CD14-positive monocyte (primary cell): ENCODE measurements at regions not wholly inside any gene's neighbourhood (a gene's known extent, or its start where the extent isn't known, plus 50 kb on each side); places are given as distances from the start of the nearest gene placed in this dataset.

Experiments
- DNase-seq, 3 donors: peaks; one replicate each; pipeline ENCODE4 v3.0.0-alpha.2; 2011 to 2022
- H2AFZ ChIP-seq: 2 replicates; pipeline ENCODE4 v1.6.0; 2012; ENCODE audit warnings: mild to moderate bottlenecking, low read depth, low read length, inconsistent platforms; ENCODE audit not compliant: insufficient read depth, poor library complexity, severe bottlenecking
- H3K27ac ChIP-seq, 2 donors: 1 replicate in 1 of 2; 2 replicates in 1 of 2; pipeline ENCODE4 v1.5.1; 2012 to 2013; ENCODE audit warnings: low read length in 2 of 2, control low read depth in 1 of 2, inconsistent platforms in 1 of 2, low read depth in 1 of 2, mild to moderate bottlenecking in 1 of 2
- H3K27me3 ChIP-seq, 2 donors: one replicate each; pipeline versions ENCODE4 v1.6.0 to v1.6.1; 2011 to 2013; ENCODE audit warnings: low read length in 2 of 2; ENCODE audit not compliant: control insufficient read depth in 2 of 2, insufficient read depth in 2 of 2
- H3K36me3 ChIP-seq, 2 donors: replicated peaks in 1 of 2; 1 replicate in 1 of 2; 2 replicates in 1 of 2; pipeline versions ENCODE4 v1.5.1 to v1.6.1; 2012 to 2013; ENCODE audit warnings: low read length in 2 of 2, control low read depth in 1 of 2, inconsistent platforms in 1 of 2, mild to moderate bottlenecking in 1 of 2; ENCODE audit not compliant: insufficient read depth in 2 of 2, control insufficient read depth in 1 of 2
- H3K4me1 ChIP-seq, 2 donors: 1 replicate in 1 of 2; 2 replicates in 1 of 2; pipeline versions ENCODE4 v1.5.1 to v1.6.1; 2012 to 2013; ENCODE audit warnings: low read length in 2 of 2, control low read depth in 1 of 2, inconsistent platforms in 1 of 2, mild to moderate bottlenecking in 1 of 2, moderate library complexity in 1 of 2; ENCODE audit not compliant: insufficient read depth in 2 of 2, control insufficient read depth in 1 of 2
- H3K4me2 ChIP-seq: replicated peaks from 2 replicates; pipeline ENCODE3; 2012; ENCODE audit warnings: low read length, moderate library complexity, mild to moderate bottlenecking; ENCODE audit not compliant: poor library complexity, severe bottlenecking; ENCODE audit errors: extremely low read depth
- H3K4me3 ChIP-seq, 3 experiments: fragments of 200-600 bp in 1 of 3; sonication (generic) in 1 of 3; replicated peaks in 1 of 3; 1 replicate in 2 of 3; 2 replicates in 1 of 3; pipeline ENCODE4 v1.5.1; 2011 to 2013; ENCODE audit warnings: low read length in 3 of 3, mild to moderate bottlenecking in 3 of 3, control low read depth in 2 of 3, low read depth in 2 of 3, inconsistent platforms in 1 of 3, moderate library complexity in 1 of 3
- H3K79me2 ChIP-seq: 2 replicates; pipeline ENCODE4 v1.6.0; 2012; ENCODE audit warnings: mild to moderate bottlenecking, control low read depth, inconsistent platforms, low read length, moderate library complexity; ENCODE audit not compliant: insufficient read depth
- H3K9ac ChIP-seq: 2 replicates; pipeline ENCODE4 v1.6.0; 2017; ENCODE audit warnings: low read length, mild to moderate bottlenecking; ENCODE audit not compliant: insufficient read depth, poor library complexity, severe bottlenecking
- H3K9me3 ChIP-seq, 2 donors: replicated peaks in 1 of 2; 1 replicate in 1 of 2; 2 replicates in 1 of 2; pipeline versions ENCODE4 v1.5.1 to v1.6.1; 2012 to 2013; ENCODE audit warnings: low read length in 2 of 2, control low read depth in 1 of 2; ENCODE audit not compliant: control insufficient read depth in 1 of 2, insufficient read depth in 1 of 2
- H4K20me1 ChIP-seq: 2 replicates; pipeline ENCODE4 v1.6.0; 2012; ENCODE audit warnings: mild to moderate bottlenecking, low read length, control low read depth, moderate library complexity; ENCODE audit not compliant: insufficient read depth
- H3K27ac Mint-ChIP-seq, 7 donors: one replicate each; pipeline ENCODE4 v1.8.0; 2020; ENCODE audit warnings: mild to moderate bottlenecking in 7 of 7, mixed read lengths in 7 of 7, moderate library complexity in 6 of 7, inconsistent platforms in 2 of 7
- H3K27me3 Mint-ChIP-seq, 3 donors: one replicate each; pipeline ENCODE4 v1.8.0; 2021 to 2022; ENCODE audit warnings: low read depth in 3 of 3, mild to moderate bottlenecking in 3 of 3, mixed read lengths in 3 of 3, moderate library complexity in 3 of 3, inconsistent platforms in 1 of 3
- H3K36me3 Mint-ChIP-seq, 2 donors: one replicate each; pipeline ENCODE4 v1.8.0; 2020; ENCODE audit warnings: mixed read lengths in 2 of 2, inconsistent platforms in 1 of 2, mild to moderate bottlenecking in 1 of 2
- H3K4me1 Mint-ChIP-seq: one replicate; pipeline ENCODE4 v1.8.0; 2020; ENCODE audit warnings: mild to moderate bottlenecking, mixed read lengths
- H3K4me3 Mint-ChIP-seq, 2 donors: one replicate each; pipeline ENCODE4 v1.8.0; 2020; ENCODE audit warnings: mild to moderate bottlenecking in 2 of 2, mixed read lengths in 2 of 2, moderate library complexity in 1 of 2
- H3K9me3 Mint-ChIP-seq, 7 donors: one replicate each; pipeline ENCODE4 v1.8.0; 2020 to 2022; ENCODE audit warnings: mixed read lengths in 7 of 7, mild to moderate bottlenecking in 6 of 7, moderate library complexity in 6 of 7, inconsistent platforms in 2 of 7
- CTCF ChIP-seq: fragments of 200-600 bp; IDR thresholded peaks from one replicate; pipeline ENCODE4 v1.8.0; 2022; ENCODE audit warnings: antibody characterized with exemption, mild to moderate bottlenecking
- WGBS: methylation state at CpG from one replicate; pipeline ENCODE4 v1.1.5; 2013; ENCODE audit warnings: missing lambda C conversion rate; ENCODE audit not compliant: insufficient coverage; 5-methylcytosine and 5-hydroxymethylcytosine counted together
- intact Hi-C, 2 donors: fragments of 100-400 bp; cut with micrococcal nuclease; formaldehyde crosslinking; loops; one replicate each; pipeline versions ENCODE4 v1.15.0 to v1.15.1; 2023

DNA sequence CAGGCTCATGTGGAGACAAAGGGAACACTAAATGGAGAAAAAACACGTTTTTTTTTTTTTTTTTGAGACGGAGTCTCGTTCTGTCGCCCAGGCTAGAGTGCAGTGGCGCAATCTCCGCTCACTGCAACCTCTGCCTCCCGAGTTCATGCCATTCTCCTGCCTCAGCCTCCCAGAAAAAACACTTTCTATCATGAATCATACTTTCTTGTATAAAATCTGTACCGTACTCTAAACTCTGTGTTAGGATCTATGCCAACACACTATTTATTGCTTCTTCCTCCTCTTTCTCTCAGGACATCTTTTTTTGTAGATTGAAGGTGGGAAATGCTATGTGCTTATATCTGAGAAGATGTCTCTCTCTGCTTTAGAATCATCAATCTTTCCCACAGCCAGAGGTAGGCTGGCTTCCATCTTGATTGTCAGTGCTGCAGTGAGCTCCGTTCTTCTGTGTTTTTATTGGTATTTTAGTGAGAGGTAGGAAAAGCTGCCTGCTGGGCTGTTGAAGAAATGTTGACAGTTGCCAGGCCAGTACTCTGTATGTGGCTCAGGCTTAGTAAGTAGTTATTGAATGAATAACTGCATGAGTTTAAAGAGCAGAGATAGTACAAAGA is 101.1 kb downstream of the GPR85 start:
- Mint-ChIP-seq H3K27ac (no peak overlapping the region), H3K4me3 (no peak overlapping the region), H3K27me3 (peaks cover 0 to 5% (median 3%) of the 10 kb centered on the region in 3 donors), H3K4me1 (no peaks in the 10 kb centered on the region), H3K9me3 (peaks cover 0 to 3% (median 0%) of the 10 kb centered on the region in 7 donors), H3K36me3 (no peaks in the 10 kb centered on the region)
- 0% methylated on average over 1 of the region's 9 CpGs for WGBS
- Histone ChIP-seq H3K4me3 (no peak overlapping the region), H3K79me2 (no peaks in the 10 kb centered on the region), H3K9ac (no peak overlapping the region), H2AFZ (no peak overlapping the region), H3K4me2 (no peak overlapping the region), H3K4me1 (peaks cover 0 to 7% of the 10 kb centered on the region in 2 donors), H3K27me3 (no peaks in the 10 kb centered on the region), H3K27ac (no peak overlapping the region), H4K20me1 (no peaks in the 10 kb centered on the region), H3K9me3 (no peaks in the 10 kb centered on the region), H3K36me3 (no peaks in the 10 kb centered on the region)
- no peak for TF ChIP-seq CTCF
- intact Hi-C loops, result no loop called here
- DNase-seq, result no peak

- Histone ChIP-seq H3K4me2 (no peak overlapping the region), H2AFZ (no peak overlapping the region), H3K27ac (no peak overlapping the region), H3K4me3 (no peak overlapping the region), H3K36me3 (no peaks in the 10 kb centered on the region), H3K9ac (no peak overlapping the region), H3K4me1 (peaks cover 0 to 7% of the 10 kb centered on the region in 2 donors), H3K27me3 (no peaks in the 10 kb centered on the region), H3K9me3 (no peaks in the 10 kb centered on the region), H3K79me2 (no peaks in the 10 kb centered on the region), H4K20me1 (no peaks in the 10 kb centered on the region)
- no peaks in the 10 kb centered on the region for H3K36me3 Mint-ChIP-seq
- no peak for TF ChIP-seq CTCF
- H3K9me3 Mint-ChIP-seq, result peaks cover 0 to 3% (median 0%) of the 10 kb centered on the region in 7 donors
- WGBS, result no CpG with 5 or more reads among the region's 1 CpG
- H3K27me3 Mint-ChIP-seq, result peaks cover 0 to 3% (median 3%) of the 10 kb centered on the region in 3 donors
- H3K27ac Mint-ChIP-seq, result no peak overlapping the region
- no peaks in the 10 kb centered on the region for H3K4me1 Mint-ChIP-seq
- no peak overlapping the region for H3K4me3 Mint-ChIP-seq
- DNase-seq, result no peak
- intact Hi-C loops, result no loop called here
Observed at GRCh38 chr7:112982441-112983063, 104.1 kb downstream of the GPR85 start.
